Astrocyte of the spinal cord (primary cell): ENCODE measurements at regions not wholly inside any gene's neighbourhood (a gene's known extent, or its start where the extent isn't known, plus 50 kb on each side); places are given as distances from the start of the nearest gene placed in this dataset.

Source experiments
- DNase-seq: peaks from one replicate; pipeline ENCODE4 v3.0.0; 2011; ENCODE audit warnings: low read depth, low spot score
- H3K4me3 ChIP-seq: 2 replicates; pipeline ENCODE4 v1.5.1; 2011; ENCODE audit warnings: low read depth, mild to moderate bottlenecking, low read length, moderate library complexity
- CTCF ChIP-seq: IDR thresholded peaks from 2 replicates; pipeline ENCODE4 v1.5.1; 2012; ENCODE audit warnings: low read depth, mild to moderate bottlenecking, low read length, inconsistent platforms
- in situ Hi-C: cut with HindIII; loops from 2 replicates; pipeline ENCODE4 v1.10.0; 2017; ENCODE audit warnings: low sequenced_read_pairs

GRCh38 chr13:62710787-62711186 is 1295.1 kb upstream of the PCDH20 start:
- in situ Hi-C loops, result no loop called here
- no peak overlapping the region for H3K4me3 ChIP-seq
- no peak for TF ChIP-seq CTCF
- DNase-seq, result no peak

- no peak for TF ChIP-seq CTCF
Measured at GRCh38 chr13:62706048-62706447, 1290.4 kb upstream of the PCDH20 start.

GRCh38 chr13:62704875-62705274 is 1289.2 kb upstream of the PCDH20 start:
- no peak for TF ChIP-seq CTCF
- no peak overlapping the region for H3K4me3 ChIP-seq
- in situ Hi-C loops, result no loop called here
- DNase-seq, result no peak

More at GRCh38 chr13:62706048-62706447, 1290.4 kb upstream of the PCDH20 start:
- in situ Hi-C loops, result no loop called here
- no peak overlapping the region for H3K4me3 ChIP-seq
- DNase-seq, result no peak

- no peak for DNase-seq
- in situ Hi-C loops, result no loop called here
- TF ChIP-seq CTCF, result no peak
- no peak overlapping the region for H3K4me3 ChIP-seq
Measured at GRCh38 chr13:62702502-62702901, 1286.9 kb upstream of the PCDH20 start.

- no peak for TF ChIP-seq CTCF
- no peak overlapping the region for H3K4me3 ChIP-seq
- in situ Hi-C loops, result no loop called here
- no peak for DNase-seq
Measured at GRCh38 chr13:62697701-62698100, 1282.1 kb upstream of the PCDH20 start.

GRCh38 chr13:62696490-62696889 is 1280.8 kb upstream of the PCDH20 start:
- in situ Hi-C loops, result no loop called here
- TF ChIP-seq CTCF, result no peak
- no peak for DNase-seq
- H3K4me3 ChIP-seq, result no peak overlapping the region

- in situ Hi-C loops, result no loop called here
Measured at GRCh38 chr13:62687732-62688131, 1272.1 kb upstream of the PCDH20 start.

More at GRCh38 chr13:62687732-62688131, 1272.1 kb upstream of the PCDH20 start:
- no peak for DNase-seq
- TF ChIP-seq CTCF, result no peak
- no peak overlapping the region for H3K4me3 ChIP-seq
